ENCODE measurements at regions not wholly inside any gene's neighbourhood (a gene's known extent, or its start where the extent isn't known, plus 50 kb on each side); places are given as distances from the start of the nearest gene placed in this dataset.

GRCh38 chr11:25247336-25247735 is 750.5 kb downstream of the LUZP2 start:
- no peak for TF ChIP-seq CTCF (IDR thresholded peaks at IDR 0.05)
- no peak for TF ChIP-seq POLR2A (IDR thresholded peaks at IDR 0.05)
